GM19351 (cell line): ENCODE measurements at regions not wholly inside any gene's neighbourhood (a gene's known extent, or its start where the extent isn't known, plus 50 kb on each side); places are given as distances from the start of the nearest gene placed in this dataset.
A peak's percentile ranks its signal among the peaks of the same experiment; 100 is the strongest.

Experiments used
- ATAC-seq: cut with Tn5 transposase; IDR thresholded peaks from one replicate; pipeline ENCODE4 v1.9.1; 2021; ENCODE audit warnings: mild to moderate bottlenecking, moderate library complexity; ENCODE audit not compliant: unreplicated experiment

DNA sequence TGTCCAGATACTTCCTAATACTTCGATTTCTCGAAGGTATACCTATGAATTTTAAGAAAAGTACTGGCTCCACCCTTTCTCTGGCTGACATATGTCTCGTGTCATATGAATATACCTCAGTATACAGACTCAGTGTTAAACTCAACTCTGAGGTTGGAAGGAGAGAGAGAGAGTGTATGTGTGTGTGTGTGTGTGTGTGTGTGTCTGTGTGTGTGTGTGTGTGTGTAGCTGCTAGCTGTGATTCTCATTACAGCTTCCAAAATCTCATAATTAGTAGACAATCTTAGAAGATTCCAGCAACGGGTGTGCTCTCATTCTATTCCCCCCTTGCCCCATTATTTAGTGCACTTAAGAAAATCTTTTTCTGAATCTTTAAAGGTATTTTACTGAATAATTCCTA is 380.3 kb upstream of the B3GALT2 start:
- no peak for ATAC-seq

DNA sequence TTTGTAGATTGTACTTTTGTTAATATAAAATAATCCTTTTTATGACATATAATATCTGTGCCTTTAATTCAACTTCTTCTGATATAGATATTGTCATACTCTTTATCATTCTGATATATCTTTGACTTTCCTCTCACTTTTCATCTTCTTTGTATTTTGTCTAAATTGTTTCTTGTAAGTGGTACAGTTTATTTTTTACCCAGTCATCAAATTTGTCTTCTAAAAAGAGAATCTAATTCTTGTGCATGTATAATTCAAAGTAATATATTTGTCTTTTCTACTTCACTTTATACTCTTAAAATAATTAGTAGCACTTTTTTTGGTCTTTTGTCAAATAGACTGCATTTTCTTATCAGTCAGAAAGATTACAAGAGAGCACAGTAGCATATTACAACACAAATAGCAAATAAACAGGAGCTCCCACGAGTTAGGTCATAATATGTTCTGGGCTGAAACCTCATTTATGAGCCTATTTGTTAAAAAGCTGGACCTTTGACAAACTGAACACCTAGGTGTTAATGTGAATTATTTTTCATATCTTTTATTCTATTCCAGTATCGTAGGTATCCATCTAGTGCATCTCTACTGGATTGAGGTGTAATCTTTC is 379.7 kb upstream of the B3GALT2 start:
- ATAC-seq, result no peak

DNA sequence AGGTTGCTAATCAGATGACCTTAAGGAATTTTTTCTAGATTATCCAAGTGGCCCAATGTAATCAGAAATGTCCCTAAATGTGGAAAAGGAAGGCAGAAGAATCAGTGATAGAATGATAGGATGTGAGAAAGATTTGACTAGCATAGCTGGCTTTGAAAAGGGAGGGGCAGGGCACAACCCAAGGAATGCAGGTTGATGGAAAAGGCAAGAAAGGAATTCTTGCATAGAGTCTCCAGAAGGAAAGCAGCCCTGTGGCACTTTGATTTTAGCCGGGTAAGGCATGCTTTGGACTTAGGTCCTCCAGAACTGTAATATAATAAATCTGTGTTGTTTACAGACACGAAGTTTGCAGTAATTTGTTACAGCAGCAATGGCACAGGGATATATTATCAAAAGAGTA is 375.7 kb upstream of the B3GALT2 start:
- no peak for ATAC-seq

DNA sequence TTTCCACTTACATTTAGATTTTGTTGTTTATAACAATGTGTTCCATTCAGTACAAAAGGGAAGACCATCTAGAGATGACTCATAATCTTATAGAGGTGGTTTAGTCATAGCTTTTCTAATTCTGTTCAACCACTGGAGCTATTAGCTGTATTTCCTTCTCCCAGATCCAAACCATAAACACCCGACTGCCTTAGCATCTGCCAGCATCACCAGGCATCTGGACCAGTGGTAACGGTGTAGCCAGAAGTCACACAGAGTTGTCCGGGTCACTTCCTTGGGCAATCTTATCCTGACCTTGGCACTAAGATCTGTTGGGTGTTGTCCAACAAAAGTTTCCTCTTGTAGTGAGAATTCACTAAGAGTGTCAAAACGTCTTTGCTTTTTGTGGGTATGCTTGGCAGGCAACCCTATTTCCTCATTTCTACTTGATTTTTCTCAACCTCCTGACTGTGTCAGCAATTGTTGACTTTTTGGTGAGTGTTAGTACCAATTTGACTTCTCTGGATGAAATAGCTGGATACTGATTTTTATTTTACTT is 372.1 kb upstream of the B3GALT2 start:
- ATAC-seq, result peak; percentile 48

GRCh38 chr1:193555662-193556441 is 369.4 kb upstream of the B3GALT2 start:
- ATAC-seq, result no peak

- no peak for ATAC-seq
Measured at GRCh38 chr1:193553564-193553963, 367.2 kb upstream of the B3GALT2 start.

- ATAC-seq, result no peak
Measured at GRCh38 chr1:193552274-193552673, 365.9 kb upstream of the B3GALT2 start.

GRCh38 chr1:193549081-193549480 is 362.7 kb upstream of the B3GALT2 start:
- no peak for ATAC-seq

DNA sequence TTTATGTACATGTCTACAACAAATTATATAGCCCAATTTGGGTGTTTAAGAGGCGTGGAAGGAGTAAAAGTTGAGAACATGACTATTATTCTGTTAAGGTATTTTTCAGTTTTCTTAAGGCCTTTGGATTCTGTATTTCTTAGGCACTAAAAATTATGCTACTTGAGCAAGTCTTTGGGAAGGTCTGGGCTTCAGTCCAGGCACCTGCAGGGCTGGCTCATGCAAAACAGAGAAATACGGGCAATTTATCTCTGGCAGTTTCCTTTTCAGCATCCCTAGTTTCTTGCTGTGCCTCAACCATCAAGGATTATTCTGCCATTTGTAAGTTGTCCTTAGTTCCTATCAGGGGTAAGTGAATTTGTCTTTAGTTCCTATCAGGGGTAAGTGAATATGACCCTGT is 358.8 kb upstream of the B3GALT2 start:
- no peak for ATAC-seq

DNA sequence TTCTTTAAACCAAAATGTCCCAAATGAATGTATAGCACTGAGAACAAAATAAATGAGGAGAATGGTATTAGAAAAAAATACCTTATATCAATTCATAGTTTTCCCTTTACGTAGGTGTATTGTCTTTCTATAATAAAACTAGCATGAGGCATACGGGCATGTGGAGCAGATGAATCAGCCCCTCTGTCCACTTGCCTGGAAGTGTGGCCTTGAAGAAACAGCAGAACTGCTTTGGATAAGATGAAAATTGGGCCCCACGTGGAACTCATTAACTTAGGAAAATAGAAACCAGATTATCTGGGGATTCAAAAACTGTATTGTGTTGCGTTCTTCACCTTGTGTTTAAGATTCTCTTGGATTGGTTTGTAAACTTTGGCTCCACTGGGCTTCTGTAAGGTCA is 356.8 kb upstream of the B3GALT2 start:
- ATAC-seq, result no peak

- ATAC-seq, result no peak
Measured at GRCh38 chr1:193542690-193543089, 356.3 kb upstream of the B3GALT2 start.

DNA sequence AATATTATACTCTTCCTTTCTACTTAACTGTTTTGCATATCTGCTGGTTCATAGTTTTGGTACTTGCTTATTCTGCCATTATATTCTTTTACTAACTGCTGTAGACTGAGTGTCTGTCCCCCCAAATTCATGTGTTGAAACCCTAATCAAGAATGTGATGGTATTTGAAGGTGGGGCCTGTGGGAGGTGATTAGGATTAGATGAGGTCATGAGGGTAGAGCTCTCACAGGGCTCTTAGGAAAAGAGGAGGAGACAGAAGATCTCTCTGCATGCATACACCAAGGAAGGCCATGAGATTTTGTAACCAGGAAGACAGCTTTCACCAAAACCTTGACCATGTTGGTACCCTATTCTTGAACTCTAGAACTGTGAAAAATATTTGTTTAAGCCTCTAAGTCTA is 354.1 kb upstream of the B3GALT2 start:
- ATAC-seq, result peak; percentile 3

GRCh38 chr1:193539731-193540459 is 353.5 kb upstream of the B3GALT2 start:
- peak; percentile 45 for ATAC-seq

DNA sequence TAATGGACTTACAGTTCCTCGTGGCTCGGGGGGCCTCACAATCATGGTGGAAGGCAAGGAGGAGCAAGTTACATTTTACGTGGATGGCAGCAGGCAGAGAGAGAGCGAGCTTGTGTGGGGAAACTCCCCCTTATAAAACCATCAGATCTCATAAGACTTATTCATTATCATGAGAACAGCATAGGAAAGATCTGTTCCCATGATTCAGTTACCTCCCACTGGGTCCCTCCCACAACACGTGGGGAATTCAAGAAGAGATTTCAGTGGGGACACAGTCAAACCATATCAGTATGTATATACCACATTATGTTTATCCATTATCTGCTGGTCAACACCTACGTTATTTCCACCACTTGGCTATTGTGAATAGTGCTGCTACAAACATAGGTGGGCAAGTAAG is 352.3 kb upstream of the B3GALT2 start:
- no peak for ATAC-seq

- peak; percentile 6 for ATAC-seq
Measured at GRCh38 chr1:193538003-193538354, 351.6 kb upstream of the B3GALT2 start.

- ATAC-seq, result peak; percentile 85
Measured at GRCh38 chr1:193537266-193538002, 351.0 kb upstream of the B3GALT2 start.

GRCh38 chr1:193533853-193534252 is 347.4 kb upstream of the B3GALT2 start:
- no peak for ATAC-seq

- ATAC-seq, result peak; percentile 73
Measured at GRCh38 chr1:193525917-193526710, 339.7 kb upstream of the B3GALT2 start.

- ATAC-seq, result no peak
Measured at GRCh38 chr1:193525411-193525810, 339.0 kb upstream of the B3GALT2 start.

GRCh38 chr1:193524616-193525015 is 338.2 kb upstream of the B3GALT2 start:
- ATAC-seq, result no peak
